Smooth muscle cell (in vitro differentiated cells): ENCODE measurements at regions not wholly inside any gene's neighbourhood (a gene's known extent, or its start where the extent isn't known, plus 50 kb on each side); places are given as distances from the start of the nearest gene placed in this dataset.

Experiments
- DNase-seq: peaks from one replicate; lab custom pipeline; 2025; ENCODE audit not compliant: unreplicated experiment; lab: John Stamatoyannopoulos, UW
- H2AFZ ChIP-seq: fragments of 200-600 bp; sonication (generic); 2 replicates; pipeline ENCODE4 v1.6.0; 2016; ENCODE audit warnings: antibody characterized with exemption, low read depth, mild to moderate bottlenecking
- H3F3A ChIP-seq: fragments of 200-600 bp; sonication (generic); 2 replicates; pipeline ENCODE4 v1.6.0; 2017; ENCODE audit warnings: antibody characterized with exemption, low read depth
- H3K27ac ChIP-seq: fragments of 200-600 bp; sonication (generic); 2 replicates; pipeline ENCODE4 v1.5.1; 2016; ENCODE audit warnings: low read depth, mild to moderate bottlenecking
- H3K27me3 ChIP-seq: fragments of 200-600 bp; sonication (generic); 2 replicates; pipeline ENCODE4 v1.6.1; 2016; ENCODE audit warnings: low read depth, mild to moderate bottlenecking
- H3K36me3 ChIP-seq: fragments of 200-600 bp; sonication (generic); 2 replicates; pipeline ENCODE4 v1.5.1; 2016; ENCODE audit warnings: low read depth
- H3K4me1 ChIP-seq: fragments of 200-600 bp; sonication (generic); 2 replicates; pipeline ENCODE4 v1.5.1; 2016; ENCODE audit warnings: low read depth
- H3K4me2 ChIP-seq: fragments of 200-600 bp; sonication (generic); 2 replicates; pipeline ENCODE4 v1.6.0; 2016; ENCODE audit warnings: mild to moderate bottlenecking
- H3K4me3 ChIP-seq: fragments of 200-600 bp; sonication (generic); 2 replicates; pipeline ENCODE4 v1.5.1; 2016; ENCODE audit warnings: mild to moderate bottlenecking
- H3K79me2 ChIP-seq: fragments of 200-600 bp; sonication (generic); 2 replicates; pipeline ENCODE4 v1.6.0; 2016; ENCODE audit warnings: low read depth, mild to moderate bottlenecking
- H3K9ac ChIP-seq: fragments of 200-600 bp; sonication (generic); 2 replicates; pipeline ENCODE4 v1.6.0; 2016; ENCODE audit warnings: low read depth
- H3K9me3 ChIP-seq: fragments of 200-600 bp; sonication (generic); replicated peaks from 2 replicates; pipeline ENCODE4 v1.5.1; 2016; ENCODE audit warnings: low read depth
- H4K20me1 ChIP-seq: fragments of 200-600 bp; sonication (generic); 2 replicates; pipeline ENCODE4 v1.6.0; 2016; ENCODE audit warnings: low read depth
- CTCF ChIP-seq: fragments of 200-600 bp; sonication (generic); IDR thresholded peaks from 2 replicates; pipeline ENCODE4 v1.5.1; 2017; ENCODE audit warnings: borderline replicate concordance, mild to moderate bottlenecking, antibody characterized with exemption; ENCODE audit not compliant: insufficient read depth, poor library complexity, severe bottlenecking
- WGBS: methylation state at CpG from one replicate; pipeline ENCODE4 v1.1.7; 2016; ENCODE audit warnings: low lambda C conversion rate; 5-methylcytosine and 5-hydroxymethylcytosine counted together

- WGBS = 81% methylated on average over 2 of the region's 2 CpGs
- no peaks in the 10 kb centered on the region for H3K4me1 ChIP-seq
- no peak overlapping the region for H3K4me2 ChIP-seq
- H3F3A ChIP-seq = peaks cover 9% of the 10 kb centered on the region
- H2AFZ ChIP-seq = no peak overlapping the region
- H3K4me3 ChIP-seq = no peak overlapping the region
- TF ChIP-seq CTCF = no peak
- H3K79me2 ChIP-seq = no peaks in the 10 kb centered on the region
- H3K27me3 ChIP-seq = no peaks in the 10 kb centered on the region
- H3K36me3 ChIP-seq = no peaks in the 10 kb centered on the region
- H4K20me1 ChIP-seq = no peaks in the 10 kb centered on the region
- H3K9ac ChIP-seq = no peak overlapping the region
- no peak for DNase-seq
- H3K27ac ChIP-seq = no peak overlapping the region
- H3K9me3 ChIP-seq = no peaks in the 10 kb centered on the region
Measured at GRCh38 chr11:122028036-122028435, 88.0 kb downstream of the BLID start.

- no peak for DNase-seq
- no peak overlapping the region for H3K4me2 ChIP-seq
- no peak for TF ChIP-seq CTCF
- H3K27me3 ChIP-seq = no peaks in the 10 kb centered on the region
- no peak overlapping the region for H3K27ac ChIP-seq
- no peaks in the 10 kb centered on the region for H3K36me3 ChIP-seq
- H4K20me1 ChIP-seq = no peaks in the 10 kb centered on the region
- 91% methylated on average over 12 of the region's 12 CpGs for WGBS
- H3K4me1 ChIP-seq = no peaks in the 10 kb centered on the region
- no peaks in the 10 kb centered on the region for H3K79me2 ChIP-seq
- H2AFZ ChIP-seq = no peak overlapping the region
- H3K9me3 ChIP-seq = no peaks in the 10 kb centered on the region
- no peak overlapping the region for H3K9ac ChIP-seq
- peaks cover 9% of the 10 kb centered on the region for H3F3A ChIP-seq
- H3K4me3 ChIP-seq = no peak overlapping the region
Measured at GRCh38 chr11:122025757-122026156, 90.3 kb downstream of the BLID start.

GRCh38 chr11:122024278-122024677 lies 91.7 kb downstream of the BLID start:
- Histone ChIP-seq H3K4me3 (no peak overlapping the region), H3K9ac (no peak overlapping the region), H2AFZ (no peak overlapping the region), H3K9me3 (no peaks in the 10 kb centered on the region), H3F3A (peaks cover 2% of the 10 kb centered on the region), H3K36me3 (no peaks in the 10 kb centered on the region), H3K27me3 (no peaks in the 10 kb centered on the region), H3K27ac (no peak overlapping the region), H4K20me1 (no peaks in the 10 kb centered on the region), H3K4me1 (no peaks in the 10 kb centered on the region), H3K79me2 (no peaks in the 10 kb centered on the region), H3K4me2 (no peak overlapping the region)
- TF ChIP-seq CTCF = no peak
- WGBS = 91% methylated on average over 3 of the region's 3 CpGs
- DNase-seq = no peak

GRCh38 chr11:122023614-122024250 lies 92.3 kb downstream of the BLID start:
- H3K9ac ChIP-seq = no peak overlapping the region
- no peak overlapping the region for H2AFZ ChIP-seq
- H3K79me2 ChIP-seq = no peaks in the 10 kb centered on the region
- TF ChIP-seq CTCF = no peak
- DNase-seq = no peak
- no peak overlapping the region for H3K4me3 ChIP-seq
- no peaks in the 10 kb centered on the region for H3K27me3 ChIP-seq
- H3K27ac ChIP-seq = no peak overlapping the region
- no peaks in the 10 kb centered on the region for H3K36me3 ChIP-seq
- H3F3A ChIP-seq = no peaks in the 10 kb centered on the region
- no peak overlapping the region for H3K4me2 ChIP-seq
- no peaks in the 10 kb centered on the region for H4K20me1 ChIP-seq
- H3K4me1 ChIP-seq = no peaks in the 10 kb centered on the region
- WGBS = 98% methylated on average over 8 of the region's 8 CpGs
- no peaks in the 10 kb centered on the region for H3K9me3 ChIP-seq
